ENCODE measurements at regions not wholly inside any gene's neighbourhood (a gene's known extent, or its start where the extent isn't known, plus 50 kb on each side); places are given as distances from the start of the nearest gene placed in this dataset.
"Not testable (repeated sequence)": the region's sequence is repeated elsewhere in the genome, so short reads cannot be mapped to it uniquely, and the experiment has no call there.

GRCh38 chr12:83945871-83946270, 966.7 kb downstream of the SLC6A15 start:
- intact Hi-C loops (cut with DNase I), result no loop called here

GRCh38 chr12:83939718-83940117, 972.9 kb downstream of the SLC6A15 start:
- no peak for TF ChIP-seq CTCF (IDR thresholded peaks at IDR 0.05)
- Histone ChIP-seq H3K27ac (no peak overlapping the region), H3K27me3 (no peaks in the 10 kb centered on the region), H3K36me3 (no peaks in the 10 kb centered on the region), H3K4me1 (no peaks in the 10 kb centered on the region), H3K9me3 (no peaks in the 10 kb centered on the region), H3K4me3 (no peak overlapping the region)
- intact Hi-C loops (cut with DNase I), result no loop called here
- DNase-seq (ENCODE audit: low spot score in 2 of 2), result no peak

More at GRCh38 chr12:83945871-83946270, 966.7 kb downstream of the SLC6A15 start:
- Histone ChIP-seq H3K4me1 (no peaks in the 10 kb centered on the region), H3K36me3 (no peaks in the 10 kb centered on the region), H3K9me3 (no peaks in the 10 kb centered on the region), H3K27me3 (no peaks in the 10 kb centered on the region), H3K4me3 (no peak overlapping the region), H3K27ac (no peak overlapping the region)
- no peak for TF ChIP-seq CTCF (IDR thresholded peaks at IDR 0.05)
- DNase-seq (ENCODE audit: low spot score in 2 of 2), result no peak

- no peak for TF ChIP-seq CTCF (IDR thresholded peaks at IDR 0.05)
- intact Hi-C loops (cut with DNase I), result no loop called here
- Histone ChIP-seq H3K36me3 (no peaks in the 10 kb centered on the region), H3K9me3 (no peaks in the 10 kb centered on the region), H3K27me3 (no peaks in the 10 kb centered on the region), H3K4me3 (no peak overlapping the region), H3K4me1 (no peaks in the 10 kb centered on the region), H3K27ac (no peak overlapping the region)
- no peak for DNase-seq (ENCODE audit: low spot score in 2 of 2)
Observed at GRCh38 chr12:83933615-83934014, 979.0 kb downstream of the SLC6A15 start.

GRCh38 chr12:83932011-83932410, 980.6 kb downstream of the SLC6A15 start:
- Histone ChIP-seq H3K4me1 (no peaks in the 10 kb centered on the region), H3K27ac (no peak overlapping the region), H3K4me3 (no peak overlapping the region), H3K27me3 (no peaks in the 10 kb centered on the region), H3K9me3 (no peaks in the 10 kb centered on the region), H3K36me3 (no peaks in the 10 kb centered on the region)
- no peak for DNase-seq (ENCODE audit: low spot score in 2 of 2)
- no peak for TF ChIP-seq CTCF (IDR thresholded peaks at IDR 0.05)
- intact Hi-C loops (cut with DNase I), result no loop called here

- intact Hi-C loops (cut with DNase I), result no loop called here
- no peak overlapping the region for H3K4me3 ChIP-seq
- no peak overlapping the region for H3K27ac ChIP-seq
- no peaks in the 10 kb centered on the region for H3K9me3 ChIP-seq
- no peak for DNase-seq (ENCODE audit: low spot score in 2 of 2)
- H3K36me3 ChIP-seq, result no peaks in the 10 kb centered on the region
- H3K27me3 ChIP-seq, result no peaks in the 10 kb centered on the region
- H3K4me1 ChIP-seq, result no peaks in the 10 kb centered on the region
- no peak for TF ChIP-seq CTCF (IDR thresholded peaks at IDR 0.05)
Observed at GRCh38 chr12:83931451-83931850, 981.1 kb downstream of the SLC6A15 start.

- H3K27ac ChIP-seq; H3K36me3 ChIP-seq; H3K9me3 ChIP-seq; H3K4me1 ChIP-seq; H3K27me3 ChIP-seq; intact Hi-C loops (cut with DNase I); DNase-seq (ENCODE audit: low spot score in 2 of 2); H3K4me3 ChIP-seq: not testable (repeated sequence)
Observed at GRCh38 chr12:83929792-83930191, 982.8 kb downstream of the SLC6A15 start.

Measured in ascending aorta (tissue), 2 donors.